Erythroblast (primary cell): ENCODE measurements at regions not wholly inside any gene's neighbourhood (a gene's known extent, or its start where the extent isn't known, plus 50 kb on each side); places are given as distances from the start of the nearest gene placed in this dataset.
"Not testable (repeated sequence)": the region's sequence is repeated elsewhere in the genome, so short reads cannot be mapped to it uniquely, and the experiment has no call there.

ENCODE experiments used
- DNase-seq, 2 experiments: peaks; one replicate each; lab custom pipeline; 2025; lab: John Stamatoyannopoulos, UW
- GATA1 ChIP-seq: IDR thresholded peaks from 2 replicates; pipeline ENCODE4 v1.6.1; 2011; ENCODE audit warnings: low read depth, mild to moderate bottlenecking, control low read depth, low read length, moderate library complexity
- POLR2A ChIP-seq: IDR thresholded peaks from 2 replicates; pipeline ENCODE4 v1.6.1; 2011; ENCODE audit warnings: mild to moderate bottlenecking, low read length

DNA sequence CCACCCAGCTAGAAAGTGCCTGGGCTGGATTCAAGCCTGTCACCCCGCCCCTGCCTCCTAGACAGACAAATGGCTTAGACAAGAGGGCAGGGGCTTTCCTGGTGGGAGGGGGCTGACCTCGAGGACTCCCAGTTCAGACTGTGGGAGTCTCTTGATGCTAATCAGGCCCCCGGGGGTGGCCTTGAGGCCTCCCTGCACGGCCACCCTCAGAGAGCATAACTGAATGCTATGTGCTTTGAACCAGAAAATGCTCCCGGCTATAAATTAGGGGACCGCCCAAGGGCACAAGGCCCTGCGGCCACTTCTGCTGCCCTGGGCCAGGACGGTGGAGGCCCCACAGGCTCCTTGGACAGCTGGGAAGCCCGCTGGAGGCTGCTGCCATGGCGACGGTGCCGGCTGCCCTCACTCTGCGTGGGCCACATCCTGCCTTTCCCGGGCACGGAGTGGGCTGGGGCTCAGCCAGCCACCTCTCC, 111.0 kb upstream of the NCOR2 start:
- no peak for DNase-seq
- no peak for TF ChIP-seq GATA1
- TF ChIP-seq POLR2A = no peak

DNA sequence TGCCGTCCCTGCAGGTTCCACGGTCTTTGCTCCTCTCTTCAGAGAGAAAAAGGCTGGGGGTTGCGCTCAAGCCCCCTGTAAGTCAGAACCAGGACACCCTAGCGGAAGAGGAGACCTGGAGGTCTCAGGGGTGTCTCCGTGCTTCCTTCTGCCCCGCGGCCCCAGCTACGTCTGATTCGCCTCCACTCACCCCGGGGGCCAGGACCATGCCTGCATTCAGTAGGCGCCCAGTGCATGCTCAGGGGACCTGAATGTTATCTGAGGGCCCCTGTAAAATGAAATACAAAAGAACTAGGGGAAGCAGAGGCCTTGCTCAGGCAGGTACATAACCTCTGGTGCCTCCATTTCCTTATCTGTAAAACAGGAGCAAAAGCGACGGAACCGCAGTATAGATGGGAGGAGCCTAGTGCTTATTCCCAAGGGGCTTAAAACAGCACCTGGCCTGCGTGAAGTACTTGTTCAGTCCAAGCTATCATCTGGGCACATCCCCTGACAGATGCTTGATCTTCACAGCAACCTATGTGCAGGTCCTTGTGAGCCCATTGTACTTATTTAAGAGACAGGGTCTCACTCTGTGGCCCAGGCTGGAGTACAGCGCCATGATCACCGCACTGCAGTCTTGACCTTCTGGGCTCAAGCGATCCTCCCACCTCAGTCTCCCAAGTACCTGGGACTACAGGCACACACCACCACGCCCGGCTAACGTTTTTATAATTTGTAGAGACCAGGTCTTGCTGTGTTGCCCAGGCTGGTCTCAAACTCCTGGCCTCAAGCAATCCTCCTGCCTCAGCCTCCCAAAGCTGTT, 110.3 kb upstream of the NCOR2 start:
- DNase-seq = no peak
- no peak for TF ChIP-seq POLR2A
- TF ChIP-seq GATA1 = no peak

DNA sequence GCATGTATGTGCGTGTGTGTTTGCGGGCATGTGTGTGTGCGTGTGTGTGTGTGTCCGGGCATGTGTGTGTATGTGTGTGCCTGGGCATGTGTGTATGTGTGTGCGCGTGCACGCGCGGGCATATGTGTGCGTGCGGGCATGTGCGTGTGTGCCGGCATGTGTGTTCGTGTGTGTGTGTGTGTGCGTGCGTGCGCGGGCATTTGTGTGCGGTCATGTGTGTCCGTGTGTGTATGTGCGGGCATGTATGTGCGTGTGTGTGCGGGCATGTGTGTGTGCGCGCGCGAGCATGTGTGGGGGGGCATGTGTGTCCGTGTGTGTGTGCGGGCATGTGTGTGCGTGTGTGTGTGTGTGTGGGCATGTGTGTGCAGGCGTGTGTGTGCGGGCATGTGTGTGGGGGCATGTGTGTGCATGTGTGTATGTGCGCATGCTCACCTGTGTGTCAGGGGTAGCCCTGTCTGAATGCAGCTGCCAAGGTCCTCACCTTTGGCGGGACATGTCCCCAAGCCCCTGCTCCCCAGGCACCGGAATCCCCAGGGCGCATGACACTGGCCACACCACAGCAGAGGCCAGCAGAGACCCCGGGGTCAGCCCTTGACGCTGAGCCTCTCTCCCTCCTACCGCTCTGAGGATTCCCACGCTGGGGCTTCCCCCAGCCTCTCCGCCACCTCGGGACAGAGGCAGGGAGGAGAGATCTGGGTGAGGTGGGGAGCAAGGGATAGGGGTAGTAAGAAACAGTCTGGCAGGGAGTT, 109.5 kb upstream of the NCOR2 start:
- TF ChIP-seq GATA1 (no peak), POLR2A (no peak)
- no peak for DNase-seq

DNA sequence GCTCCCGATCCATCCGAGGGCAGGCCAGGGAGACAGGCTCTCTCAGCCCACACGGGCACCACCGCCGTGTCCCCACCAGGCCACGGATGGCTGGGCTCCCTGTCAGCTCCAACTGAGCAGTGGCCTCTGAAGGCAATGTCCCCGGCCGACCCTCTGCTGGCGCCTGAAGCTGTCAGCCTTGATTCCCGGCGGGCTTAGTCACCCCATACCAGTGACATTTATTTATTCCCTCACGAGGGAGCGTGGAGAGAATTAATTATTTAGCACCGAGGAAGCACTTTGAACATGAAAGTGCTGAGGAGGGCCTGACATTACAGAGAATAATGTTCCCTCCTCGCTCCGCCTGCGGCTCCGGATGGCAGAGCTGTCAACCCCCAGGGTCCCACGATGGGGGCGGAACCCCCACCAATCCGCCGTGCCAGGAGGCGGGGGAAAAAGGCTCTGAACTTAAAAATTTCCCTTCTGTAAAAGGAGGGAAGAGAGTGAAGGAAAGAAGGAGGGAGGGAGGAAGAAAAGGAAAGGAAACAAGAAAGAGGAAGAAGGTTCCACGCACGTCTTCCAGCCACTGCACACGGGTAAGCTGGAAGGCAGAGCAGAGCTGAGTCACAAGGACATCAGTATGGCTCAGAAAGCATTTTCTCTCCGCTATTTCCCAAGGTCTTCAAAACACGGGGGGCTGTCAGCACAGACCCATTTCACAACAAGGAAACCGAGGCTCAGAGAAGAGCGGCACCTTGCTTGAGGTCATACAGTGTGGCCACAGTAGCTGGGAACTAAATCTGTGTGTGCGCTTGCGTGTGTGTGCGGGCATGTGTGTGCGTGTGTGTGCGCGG, 108.7 kb upstream of the NCOR2 start:
- no peak for TF ChIP-seq GATA1
- DNase-seq = no peak

DNA sequence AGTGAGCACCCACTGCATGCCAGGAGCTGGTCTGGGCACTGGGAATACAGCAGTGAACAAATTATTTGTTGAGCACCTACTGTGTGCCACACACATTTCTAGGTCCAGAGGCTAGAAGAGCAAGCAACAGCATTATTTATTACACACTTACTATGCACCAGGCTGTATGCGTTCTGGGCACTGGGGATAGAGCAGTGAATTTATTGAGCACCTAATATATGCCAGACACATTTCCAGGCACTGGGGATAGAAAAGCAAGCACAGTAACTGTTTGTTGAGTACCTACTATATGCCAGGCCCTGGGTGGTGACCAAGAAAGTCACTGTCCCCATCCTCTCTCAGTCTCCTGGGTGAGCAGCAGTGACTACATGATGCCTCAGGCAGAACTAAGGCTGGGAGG, 107.5 kb upstream of the NCOR2 start:
- TF ChIP-seq GATA1 (no peak), POLR2A (no peak)
- DNase-seq = no peak

DNA sequence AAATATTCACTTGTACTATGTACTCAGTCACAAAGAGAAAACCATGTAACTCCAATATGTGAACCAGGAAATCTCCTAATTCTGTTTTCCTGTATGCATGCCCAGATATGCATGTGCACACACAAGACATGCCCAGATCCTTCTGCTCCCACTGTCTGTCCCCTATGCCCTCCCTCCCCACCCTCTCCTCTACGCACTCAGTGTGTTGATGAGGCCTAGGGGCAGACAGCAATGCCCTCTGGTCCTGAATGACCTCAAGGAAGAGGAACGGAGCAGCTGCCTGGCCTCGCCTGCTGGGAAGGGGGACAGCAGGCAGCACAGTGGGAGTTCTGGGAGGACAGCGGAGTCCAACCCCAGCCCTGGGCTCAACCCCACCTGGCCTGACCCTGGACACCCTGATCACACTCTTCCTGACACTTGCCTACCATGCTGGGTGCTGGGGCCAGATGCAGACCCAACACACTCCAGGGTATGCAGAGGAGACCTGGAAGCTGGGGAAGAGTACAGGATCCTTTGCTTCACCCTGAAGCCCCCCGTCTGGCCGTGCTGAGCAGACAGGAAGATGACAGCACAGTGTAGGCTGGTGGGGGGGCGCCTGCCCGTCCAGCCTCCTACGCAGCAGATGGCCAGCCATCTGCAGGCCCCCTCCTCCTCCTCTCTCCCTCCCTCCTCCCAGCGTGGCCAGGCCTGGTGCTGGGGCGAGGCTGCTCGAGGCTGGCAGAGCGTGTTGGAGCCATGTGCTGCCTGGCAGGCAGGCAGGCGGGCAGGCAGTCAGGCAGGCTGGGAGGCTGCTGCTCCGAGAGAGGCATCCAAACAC, 106.6 kb upstream of the NCOR2 start:
- DNase-seq = no peak
- no peak for TF ChIP-seq POLR2A
- no peak for TF ChIP-seq GATA1

DNA sequence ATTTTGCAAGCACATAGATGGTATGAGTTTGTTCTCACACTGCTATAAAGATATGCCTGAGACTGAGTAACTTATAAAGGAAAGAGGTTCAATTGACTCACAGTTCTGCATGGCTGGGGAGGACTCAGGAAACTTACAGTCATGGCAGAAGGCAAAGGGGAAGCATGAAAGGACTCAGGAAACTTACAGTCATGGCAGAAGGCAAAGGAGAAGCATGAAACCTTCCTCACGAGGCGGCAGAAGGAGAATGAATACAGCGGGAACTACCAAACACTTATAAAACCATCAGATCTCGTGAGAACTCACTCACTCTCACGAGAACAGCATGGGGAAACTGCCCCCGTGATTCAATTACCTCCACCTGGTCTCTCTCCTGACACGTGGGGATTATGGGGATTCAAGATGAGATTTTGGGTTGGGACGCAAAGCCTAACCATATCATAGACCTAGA, 101.9 kb upstream of the NCOR2 start:
- DNase-seq = not testable (repeated sequence)

DNA sequence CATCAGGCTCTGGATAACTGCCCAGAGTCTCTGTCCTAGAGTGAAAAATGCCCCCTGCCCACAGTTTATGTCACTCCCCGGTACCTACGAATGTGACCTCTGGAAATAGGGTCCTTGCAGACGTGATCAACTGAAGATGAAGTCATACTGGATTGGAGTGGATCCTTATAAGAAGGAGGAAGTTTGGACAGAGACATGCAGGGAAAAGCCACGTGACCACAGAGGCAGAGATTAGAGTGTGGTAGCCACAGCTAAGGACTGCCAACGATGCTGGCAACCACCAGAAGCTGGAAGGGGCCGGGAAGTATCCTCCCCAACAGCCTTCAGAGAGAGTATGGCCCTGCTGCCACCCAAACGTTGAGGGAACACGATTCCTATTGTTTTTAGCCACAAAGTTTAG, 101.2 kb upstream of the NCOR2 start:
- no peak for DNase-seq
- TF ChIP-seq POLR2A (no peak), GATA1 (no peak)

DNA sequence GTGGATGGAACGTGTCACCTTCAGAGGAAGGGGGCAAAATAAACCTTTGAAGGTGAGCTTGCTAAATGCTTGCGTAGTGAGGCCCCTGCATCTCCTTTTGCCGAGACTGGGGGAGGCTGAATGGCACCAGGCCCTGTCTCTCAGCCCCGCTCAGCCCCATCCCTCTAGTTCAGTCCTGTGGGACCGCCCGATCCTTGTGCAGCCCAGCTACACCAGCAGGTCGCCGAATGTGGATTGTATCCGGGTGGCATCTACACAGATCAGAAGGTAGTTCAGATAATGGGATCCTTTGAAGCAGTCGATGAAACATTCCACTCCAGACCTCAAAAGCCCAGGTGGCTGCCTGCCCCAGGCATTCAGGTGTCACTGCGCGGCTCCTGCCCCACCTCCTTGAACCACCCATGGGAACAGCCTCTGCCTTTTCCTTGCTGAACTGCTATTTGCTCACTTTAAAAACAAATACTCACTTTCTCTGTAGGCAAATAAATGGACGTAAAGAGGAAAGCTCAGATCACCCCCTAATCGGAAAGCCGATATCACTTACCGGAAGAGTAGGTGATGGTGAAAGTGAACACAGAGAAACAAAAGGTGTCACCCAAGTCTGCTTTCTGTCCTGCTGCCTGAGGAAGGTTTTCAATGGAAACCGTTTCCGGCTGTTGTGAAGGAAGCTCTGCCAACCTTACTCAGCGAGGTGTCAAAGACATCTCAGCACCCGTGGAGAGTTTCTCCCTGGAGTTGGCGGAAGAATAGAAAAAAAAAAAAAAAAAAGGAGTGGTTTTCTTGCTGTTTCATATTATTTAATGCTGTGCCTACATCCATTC, 100.3 kb upstream of the NCOR2 start:
- TF ChIP-seq GATA1 (no peak), POLR2A (no peak)
- DNase-seq = no peak

DNA sequence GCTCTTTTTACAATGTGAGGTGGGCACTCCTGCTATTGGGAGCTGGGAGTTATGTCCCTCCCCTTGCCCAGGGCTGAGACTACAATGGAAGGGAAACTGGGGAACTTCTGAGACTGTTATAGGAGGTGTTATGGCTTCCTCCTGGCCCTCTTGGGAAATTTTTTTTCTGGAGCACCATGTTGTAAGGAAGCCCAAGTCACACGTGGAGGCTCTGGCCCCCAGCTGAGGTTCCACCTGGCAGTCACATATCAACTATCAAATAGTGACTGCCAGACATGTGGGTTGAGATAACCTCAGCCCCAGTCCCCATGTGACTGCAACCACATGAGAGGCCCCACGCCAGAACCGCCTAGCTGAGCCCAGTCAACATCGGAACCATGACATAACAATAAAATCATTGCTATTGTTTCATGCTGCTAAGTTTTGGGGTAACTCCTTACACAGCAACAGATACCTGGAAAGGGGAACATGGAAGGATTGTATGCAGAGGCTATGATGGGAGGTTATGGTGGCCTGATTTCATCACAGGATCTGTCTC, 99.4 kb upstream of the NCOR2 start:
- DNase-seq = no peak

DNA sequence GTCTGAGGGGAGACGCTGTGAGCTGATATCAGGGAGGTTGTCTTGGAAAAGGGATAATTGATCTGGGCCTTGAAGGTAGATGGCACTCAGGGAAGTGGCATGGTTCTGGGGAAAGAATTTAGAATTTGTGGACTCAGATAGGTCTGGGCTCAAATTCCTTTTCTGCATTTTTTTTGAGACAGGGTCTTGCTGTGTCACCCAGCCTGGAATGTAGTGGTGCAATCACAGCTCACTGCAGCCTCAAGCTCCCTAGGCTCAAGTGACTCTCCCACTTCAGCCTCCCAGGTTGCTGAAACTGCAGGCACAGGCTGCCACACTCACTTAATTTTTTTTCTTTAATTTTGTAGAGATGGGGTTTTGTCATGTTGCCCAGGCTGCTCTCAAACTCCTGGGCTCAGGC, 98.1 kb upstream of the NCOR2 start:
- DNase-seq = no peak

More for the DNA sequence above, 99.4 kb upstream of the NCOR2 start:
- TF ChIP-seq GATA1 (no peak), POLR2A (no peak)

DNA sequence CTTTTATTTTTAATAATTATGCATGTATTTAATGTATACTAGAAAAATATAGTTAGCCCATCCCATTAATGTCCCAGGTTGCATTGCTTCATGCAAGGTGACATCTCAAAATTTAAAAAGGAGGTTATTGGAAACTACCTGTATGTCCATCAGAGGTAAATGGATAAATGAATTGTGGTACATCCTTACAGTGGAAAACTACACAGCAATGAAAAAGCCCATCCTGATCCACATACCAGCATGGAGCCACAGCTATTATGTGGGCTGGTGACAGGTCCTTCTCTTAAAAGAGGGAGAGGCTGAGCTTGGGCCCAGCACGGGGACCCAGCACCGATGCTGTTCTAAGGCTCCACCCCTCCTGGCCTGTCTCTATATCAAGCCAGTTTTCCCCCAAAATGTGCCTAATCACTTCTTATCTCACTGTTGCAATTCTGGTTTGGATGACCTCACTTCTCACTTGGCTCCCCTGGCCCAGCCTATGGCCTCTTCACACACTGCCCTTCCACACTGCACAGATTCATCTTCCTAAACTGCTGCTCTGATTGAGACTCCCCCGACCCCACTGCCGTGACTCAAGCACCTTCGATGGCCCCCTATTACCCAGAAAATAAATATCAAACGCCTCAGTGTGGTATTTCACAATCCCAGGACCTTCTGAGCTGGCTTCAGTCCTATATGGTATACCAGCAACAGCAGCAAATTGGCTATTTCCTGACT, 97.1 kb upstream of the NCOR2 start:
- TF ChIP-seq GATA1 (no peak), POLR2A (no peak)
- DNase-seq = peak in 1 of 2 experiments; percentile 10

More for the DNA sequence above, 98.1 kb upstream of the NCOR2 start:
- no peak for TF ChIP-seq POLR2A
- TF ChIP-seq GATA1 = no peak
